Activated naive CD4-positive, alpha-beta T cell treated with anti-CD3 and anti-CD28 coated beads, Interleukin-2, amount 10 ng/mL, durations not matched to agents 7 days and 5 days (primary cell): ENCODE measurements at regions not wholly inside any gene's neighbourhood (a gene's known extent, or its start where the extent isn't known, plus 50 kb on each side); places are given as distances from the start of the nearest gene placed in this dataset.

ENCODE experiments used
- CTCF ChIA-PET: fragments of 350-600 bp; sonication (Branson Sonifier 250); formaldehyde crosslinking; loops from one replicate; lab custom pipeline; 2021; ENCODE audit warnings: antibody characterized with exemption; lab: Charles Lee
- DNase-seq: peaks from one replicate; pipeline ENCODE4 v3.0.0-alpha.2; 2020
- H3K27ac Mint-ChIP-seq: one replicate; pipeline ENCODE4 v1.8.0; 2021; ENCODE audit warnings: mild to moderate bottlenecking, moderate library complexity, mixed read lengths
- H3K27me3 Mint-ChIP-seq: one replicate; pipeline ENCODE4 v1.8.0; 2021; ENCODE audit warnings: mild to moderate bottlenecking, mixed read lengths
- H3K36me3 Mint-ChIP-seq: one replicate; pipeline ENCODE4 v1.8.0; 2021; ENCODE audit warnings: mixed read lengths
- H3K4me1 Mint-ChIP-seq: one replicate; pipeline ENCODE4 v1.8.0; 2021; ENCODE audit warnings: mixed read lengths
- H3K4me3 Mint-ChIP-seq: one replicate; pipeline ENCODE4 v1.8.0; 2021; ENCODE audit warnings: mild to moderate bottlenecking, moderate library complexity, mixed read lengths
- H3K9me3 Mint-ChIP-seq: one replicate; pipeline ENCODE4 v1.8.0; 2021; ENCODE audit warnings: mixed read lengths

DNA sequence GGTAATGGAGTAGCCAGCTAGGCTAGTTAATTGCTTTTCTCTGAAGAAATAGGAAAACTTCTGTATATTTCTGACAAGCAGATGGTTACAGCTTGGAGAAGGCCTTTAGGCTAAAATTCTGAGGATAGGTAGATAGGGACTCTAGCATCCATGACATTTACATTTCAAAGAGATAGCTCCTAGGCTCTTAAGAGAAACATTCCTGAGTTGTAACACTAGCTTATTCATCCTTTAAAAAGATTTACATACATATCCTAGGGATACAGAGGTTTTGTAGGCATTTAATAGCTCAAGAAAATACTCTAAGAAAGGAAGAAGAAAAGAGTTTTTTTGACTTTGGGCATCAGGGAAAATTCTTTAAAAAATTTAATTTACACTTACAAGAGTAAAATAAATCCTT, 130.9 kb upstream of the CCDC179 start:
- Mint-ChIP-seq H3K27me3 (no peaks in the 10 kb centered on the region), H3K27ac (no peak overlapping the region), H3K4me3 (no peak overlapping the region), H3K36me3 (no peaks in the 10 kb centered on the region), H3K9me3 (peaks cover 25% of the 10 kb centered on the region), H3K4me1 (no peaks in the 10 kb centered on the region)
- DNase-seq: no peak
- CTCF ChIA-PET: no interaction called here

DNA sequence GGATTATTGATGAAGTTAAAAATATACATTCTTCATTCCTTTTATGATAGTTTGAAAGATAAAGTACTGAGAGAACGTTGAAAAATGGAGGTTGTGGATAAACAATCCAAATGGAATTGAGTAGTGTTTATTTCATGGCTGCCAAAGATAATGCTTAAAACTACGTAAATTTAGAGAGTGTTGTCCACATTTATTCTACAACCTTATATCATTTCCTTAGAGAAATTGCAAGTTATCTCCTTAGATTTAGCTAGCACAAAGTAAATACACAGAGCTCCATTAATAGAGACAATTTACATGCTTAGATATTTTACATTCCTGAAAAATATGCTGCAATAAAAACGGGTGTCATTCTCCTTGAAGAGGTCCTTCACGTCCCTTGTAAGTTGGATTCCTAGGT, 146.5 kb upstream of the CCDC179 start:
- Mint-ChIP-seq H3K27ac (no peak overlapping the region), H3K4me3 (no peak overlapping the region), H3K36me3 (no peaks in the 10 kb centered on the region), H3K4me1 (no peaks in the 10 kb centered on the region), H3K27me3 (no peaks in the 10 kb centered on the region), H3K9me3 (peaks cover 14% of the 10 kb centered on the region)
- CTCF ChIA-PET: no interaction called here
- no peak for DNase-seq

DNA sequence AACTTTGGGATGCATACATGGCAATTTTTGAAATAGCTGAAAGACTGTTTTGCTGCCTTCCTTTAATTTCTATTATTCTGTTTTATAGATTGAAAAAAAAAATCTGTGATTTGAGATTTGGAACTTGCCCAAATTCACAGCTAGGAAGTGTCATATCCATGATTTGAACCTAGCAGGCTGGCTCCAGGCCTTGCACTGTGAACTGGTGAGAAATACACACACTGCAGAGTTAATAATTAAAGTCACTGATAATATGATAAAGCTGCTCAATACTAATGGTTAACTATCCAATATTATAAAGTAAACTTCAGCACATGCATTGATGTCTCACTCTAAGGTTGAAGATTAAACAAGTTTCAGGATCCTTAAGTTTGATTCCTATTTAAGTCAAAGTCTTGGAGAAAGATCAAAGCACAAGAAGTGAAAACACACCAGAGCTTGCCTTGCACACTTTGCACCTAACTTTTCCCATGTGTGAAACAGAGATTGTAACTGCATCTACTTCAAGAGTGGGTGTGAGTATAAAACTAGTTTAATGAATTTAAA, 150.6 kb upstream of the CCDC179 start:
- CTCF ChIA-PET: no interaction called here
- H3K36me3 Mint-ChIP-seq: no peaks in the 10 kb centered on the region
- no peak for DNase-seq
- no peaks in the 10 kb centered on the region for H3K4me1 Mint-ChIP-seq
- H3K27me3 Mint-ChIP-seq: no peaks in the 10 kb centered on the region
- no peaks in the 10 kb centered on the region for H3K9me3 Mint-ChIP-seq
- no peak overlapping the region for H3K27ac Mint-ChIP-seq
- H3K4me3 Mint-ChIP-seq: no peak overlapping the region

DNA sequence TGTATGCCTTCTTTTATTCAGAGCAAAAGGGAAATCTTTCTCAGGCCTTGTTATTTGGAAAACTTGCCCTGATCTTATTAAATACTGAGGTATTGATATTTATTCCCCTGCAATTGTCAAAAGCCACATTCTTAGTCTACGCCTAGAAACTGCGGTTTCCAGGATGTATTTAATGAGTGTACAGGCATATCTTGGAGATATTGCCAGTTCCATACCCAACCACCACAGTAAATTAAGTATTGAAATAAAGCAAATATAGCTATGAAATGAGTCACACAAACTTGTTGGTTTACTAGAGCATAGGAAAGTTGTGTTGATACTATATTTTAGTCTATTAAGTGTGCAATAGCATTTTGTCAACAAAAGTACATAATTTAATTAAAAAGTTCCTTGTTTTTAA, 152.7 kb upstream of the CCDC179 start:
- Mint-ChIP-seq H3K4me3 (no peak overlapping the region), H3K4me1 (no peaks in the 10 kb centered on the region), H3K9me3 (no peaks in the 10 kb centered on the region), H3K27me3 (no peaks in the 10 kb centered on the region), H3K36me3 (no peaks in the 10 kb centered on the region), H3K27ac (no peak overlapping the region)
- CTCF ChIA-PET: no interaction called here
- no peak for DNase-seq

DNA sequence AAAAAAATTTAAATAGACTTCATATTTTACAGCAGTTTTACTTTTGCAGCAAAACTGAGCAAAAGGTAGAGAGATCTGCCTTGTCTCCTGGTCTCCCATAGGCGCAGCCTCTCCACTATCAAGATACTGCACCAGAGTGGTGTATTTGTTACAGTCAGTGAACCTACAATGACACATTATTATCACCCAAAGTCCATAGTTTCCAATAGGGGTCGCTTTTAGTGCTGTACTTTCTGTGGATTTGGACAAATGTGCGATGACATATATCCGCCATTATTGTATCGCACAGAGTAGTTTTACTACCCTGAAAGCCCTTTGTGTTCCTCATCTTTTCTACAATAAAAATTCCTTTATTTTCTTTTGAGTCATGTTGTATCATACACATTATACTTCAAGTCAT, 153.2 kb upstream of the CCDC179 start:
- CTCF ChIA-PET: no interaction called here
- DNase-seq: no peak
- Mint-ChIP-seq H3K9me3 (no peaks in the 10 kb centered on the region), H3K4me3 (no peak overlapping the region), H3K4me1 (no peaks in the 10 kb centered on the region), H3K27me3 (no peaks in the 10 kb centered on the region), H3K27ac (no peak overlapping the region), H3K36me3 (no peaks in the 10 kb centered on the region)

DNA sequence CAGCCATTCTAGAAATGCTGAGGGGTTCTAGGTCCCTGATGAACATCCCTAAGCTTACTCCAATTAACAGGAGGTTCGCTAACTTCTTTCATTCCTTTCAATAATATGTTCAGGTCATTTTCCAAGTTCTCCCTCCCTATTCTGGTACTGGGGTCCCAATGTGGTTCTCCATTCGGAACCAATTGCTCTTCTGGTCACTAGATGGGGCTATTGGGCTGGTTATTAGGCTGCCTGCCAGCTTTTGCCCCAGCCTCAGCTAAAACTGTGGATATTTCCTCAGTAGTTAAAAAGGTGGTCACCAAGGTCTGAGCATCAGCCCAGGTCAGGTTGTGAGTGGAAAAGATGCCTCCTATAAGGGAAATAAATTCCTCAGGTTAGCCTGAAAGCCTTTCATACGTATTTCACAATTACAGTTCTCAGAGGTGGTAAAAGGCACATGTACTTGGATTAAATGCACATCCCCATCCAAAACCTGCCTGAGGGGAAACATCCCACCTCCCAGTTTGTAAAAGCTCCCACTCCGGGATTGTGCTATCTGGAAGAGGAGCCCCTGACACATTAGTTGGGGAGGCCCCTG, 161.1 kb upstream of the CCDC179 start:
- no peak overlapping the region for H3K27ac Mint-ChIP-seq
- H3K36me3 Mint-ChIP-seq: no peaks in the 10 kb centered on the region
- CTCF ChIA-PET: interaction anchor here (0.8 kb wide), 1 partner anchor 14 kb away, joined by 3 read pairs; no protein-coding TSS in a partner anchor
- H3K4me3 Mint-ChIP-seq: no peak overlapping the region
- H3K27me3 Mint-ChIP-seq: no peaks in the 10 kb centered on the region
- no peak for DNase-seq
- no peaks in the 10 kb centered on the region for H3K9me3 Mint-ChIP-seq
- no peaks in the 10 kb centered on the region for H3K4me1 Mint-ChIP-seq

DNA sequence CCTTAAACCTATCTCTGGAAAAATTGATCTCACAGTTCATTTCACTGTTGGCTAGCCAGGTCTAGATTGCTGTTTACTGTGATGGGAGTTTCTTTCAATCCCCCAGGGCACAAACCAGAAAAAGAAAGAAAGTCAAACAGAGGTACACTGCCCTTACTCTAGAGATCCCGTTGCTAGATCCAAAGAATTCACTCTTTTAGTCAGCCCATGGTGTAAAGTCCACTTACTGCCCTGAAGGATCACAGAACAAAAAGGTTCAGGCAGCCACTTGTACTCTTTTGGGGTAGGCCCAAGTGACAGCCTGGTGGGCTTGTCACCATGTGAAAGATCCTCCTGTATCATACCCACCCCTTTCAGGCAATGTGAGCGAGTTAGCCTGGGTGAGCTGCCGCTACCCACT, 162.6 kb upstream of the CCDC179 start:
- Mint-ChIP-seq H3K27me3 (no peaks in the 10 kb centered on the region), H3K4me3 (no peak overlapping the region), H3K9me3 (no peaks in the 10 kb centered on the region), H3K27ac (no peak overlapping the region), H3K4me1 (no peaks in the 10 kb centered on the region), H3K36me3 (no peaks in the 10 kb centered on the region)
- CTCF ChIA-PET: no interaction called here
- DNase-seq: no peak

DNA sequence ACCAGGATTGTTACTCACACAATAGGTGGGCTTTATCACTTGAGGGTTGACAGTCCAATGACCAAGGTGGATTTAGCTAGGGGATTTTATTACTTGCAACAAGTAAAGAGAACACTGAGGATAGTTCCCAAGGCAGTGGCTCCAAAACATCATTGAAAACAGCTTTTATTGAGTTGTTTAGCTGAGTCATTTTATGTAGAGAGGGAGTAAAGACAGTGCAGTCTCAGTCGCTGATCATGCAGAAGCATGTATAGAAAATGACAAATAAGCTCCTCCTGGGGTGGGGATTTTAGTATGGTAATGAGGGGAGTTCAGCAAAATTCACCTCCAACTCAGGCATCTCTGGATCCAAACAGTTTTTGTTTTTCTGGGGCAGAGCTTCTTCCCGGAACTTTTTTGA, 163.0 kb upstream of the CCDC179 start:
- no peak overlapping the region for H3K4me3 Mint-ChIP-seq
- DNase-seq: no peak
- no peaks in the 10 kb centered on the region for H3K4me1 Mint-ChIP-seq
- H3K27ac Mint-ChIP-seq: no peak overlapping the region
- H3K9me3 Mint-ChIP-seq: no peaks in the 10 kb centered on the region
- H3K27me3 Mint-ChIP-seq: no peaks in the 10 kb centered on the region
- no peaks in the 10 kb centered on the region for H3K36me3 Mint-ChIP-seq
- CTCF ChIA-PET: no interaction called here

DNA sequence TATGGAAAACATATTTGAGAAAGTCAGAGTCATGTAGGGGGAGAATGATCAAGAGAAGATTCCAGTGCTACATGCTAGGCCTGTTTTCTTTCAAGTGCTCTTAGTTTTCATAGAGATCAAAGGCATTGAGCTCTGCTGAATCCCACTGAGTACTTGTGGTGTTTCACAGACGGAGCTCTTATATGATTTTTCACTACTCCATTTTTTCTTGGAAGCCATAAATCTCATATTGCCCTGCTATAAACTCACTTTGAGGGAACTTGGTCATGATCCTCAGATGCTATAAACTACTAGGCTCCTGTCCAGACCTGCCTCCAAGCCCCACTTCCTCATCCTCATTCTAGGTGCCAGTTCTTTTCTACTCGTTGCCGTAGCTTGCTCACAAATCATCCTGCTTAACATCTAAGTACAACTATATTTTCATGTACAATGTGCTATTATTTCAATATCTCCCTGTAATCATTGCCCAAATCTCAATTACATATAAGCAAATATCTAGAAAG, 180.8 kb upstream of the CCDC179 start:
- CTCF ChIA-PET: no interaction called here
- no peaks in the 10 kb centered on the region for H3K9me3 Mint-ChIP-seq

DNA sequence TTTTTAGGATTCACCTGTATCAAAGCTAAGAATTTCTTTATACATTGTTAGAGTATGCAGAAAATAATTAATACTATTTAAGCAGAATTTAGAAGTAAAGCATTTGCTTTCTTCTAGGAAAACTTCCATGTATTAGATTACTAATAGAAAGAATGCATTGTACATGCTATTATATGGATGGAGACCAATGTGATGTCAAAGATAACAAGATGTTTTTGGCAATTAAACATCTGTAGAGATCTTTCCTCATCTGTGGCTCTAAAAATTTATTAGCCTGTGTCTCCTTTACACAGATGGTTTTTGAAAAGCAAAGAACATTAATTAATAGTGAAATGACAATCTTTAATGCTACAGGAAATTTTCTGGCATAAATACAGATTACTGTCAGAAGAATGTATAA, 198.4 kb upstream of the CCDC179 start:
- no peak overlapping the region for H3K4me3 Mint-ChIP-seq
- no peaks in the 10 kb centered on the region for H3K36me3 Mint-ChIP-seq
- H3K27ac Mint-ChIP-seq: no peak overlapping the region
- no peak for DNase-seq
- H3K27me3 Mint-ChIP-seq: no peaks in the 10 kb centered on the region
- CTCF ChIA-PET: no interaction called here
- H3K9me3 Mint-ChIP-seq: no peaks in the 10 kb centered on the region
- no peaks in the 10 kb centered on the region for H3K4me1 Mint-ChIP-seq

More for the DNA sequence above, 180.8 kb upstream of the CCDC179 start:
- Mint-ChIP-seq H3K4me3 (no peak overlapping the region), H3K27ac (no peak overlapping the region), H3K27me3 (no peaks in the 10 kb centered on the region), H3K4me1 (no peaks in the 10 kb centered on the region), H3K36me3 (no peaks in the 10 kb centered on the region)
- no peak for DNase-seq

DNA sequence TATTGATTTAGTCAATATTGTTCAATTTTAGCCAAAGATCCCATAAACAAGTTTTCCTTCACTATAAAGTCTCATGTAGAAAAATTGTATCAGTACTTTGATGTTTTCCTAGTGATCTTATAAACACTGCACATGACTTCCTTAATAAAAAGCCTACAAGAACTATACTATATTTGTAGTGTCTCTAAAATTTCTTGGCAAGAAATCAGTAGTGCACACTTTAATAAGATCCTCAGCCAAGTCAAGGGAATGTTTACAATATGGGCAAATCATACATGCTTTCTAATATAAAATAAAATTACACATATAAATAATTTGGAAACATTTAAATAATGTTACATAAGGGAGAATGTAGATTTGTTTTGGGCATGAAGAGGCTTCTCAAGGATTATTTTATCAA, 203.0 kb upstream of the CCDC179 start:
- CTCF ChIA-PET: no interaction called here
- H3K4me3 Mint-ChIP-seq: no peak overlapping the region
- H3K27me3 Mint-ChIP-seq: no peaks in the 10 kb centered on the region
- H3K9me3 Mint-ChIP-seq: no peaks in the 10 kb centered on the region
- no peak overlapping the region for H3K27ac Mint-ChIP-seq
- DNase-seq: no peak
- no peaks in the 10 kb centered on the region for H3K4me1 Mint-ChIP-seq
- no peaks in the 10 kb centered on the region for H3K36me3 Mint-ChIP-seq

DNA sequence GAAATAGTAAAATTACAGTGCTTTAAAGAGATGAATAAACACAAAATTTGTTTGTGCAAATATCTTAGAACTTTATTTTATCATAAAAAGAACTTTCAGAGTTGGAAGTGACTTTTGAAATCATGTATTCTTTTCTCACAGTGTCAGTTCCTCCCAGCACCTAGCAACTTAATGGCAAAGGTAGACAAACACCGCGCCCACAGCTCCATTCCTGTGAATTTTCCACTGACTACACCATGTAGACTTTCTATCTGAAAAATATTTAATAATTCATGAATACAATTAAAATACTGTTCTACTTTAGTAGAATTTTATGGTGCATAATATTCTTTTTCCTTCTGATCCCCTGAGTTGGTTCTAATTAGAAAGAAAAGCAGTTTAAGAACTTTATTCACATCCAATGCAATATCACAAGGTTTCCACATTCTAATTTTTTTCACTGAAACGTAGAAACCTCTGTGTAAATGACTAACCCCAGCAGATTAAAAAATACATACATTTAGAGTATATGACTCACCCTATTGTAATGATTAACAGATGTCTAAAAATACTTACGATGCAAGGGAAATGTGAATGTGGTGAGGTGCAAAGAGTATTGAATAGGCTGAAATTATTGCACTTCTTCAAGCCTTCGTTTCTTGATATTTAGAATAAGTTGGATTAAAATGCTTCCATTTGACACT, 218.2 kb upstream of the CCDC179 start:
- Mint-ChIP-seq H3K4me1 (no peaks in the 10 kb centered on the region), H3K4me3 (no peak overlapping the region), H3K27ac (no peak overlapping the region), H3K36me3 (no peaks in the 10 kb centered on the region), H3K27me3 (no peaks in the 10 kb centered on the region), H3K9me3 (no peaks in the 10 kb centered on the region)
- CTCF ChIA-PET: interaction anchor here (0.6 kb wide), 1 partner anchor 202 kb away, joined by 3 read pairs; no protein-coding TSS in a partner anchor
- no peak for DNase-seq

DNA sequence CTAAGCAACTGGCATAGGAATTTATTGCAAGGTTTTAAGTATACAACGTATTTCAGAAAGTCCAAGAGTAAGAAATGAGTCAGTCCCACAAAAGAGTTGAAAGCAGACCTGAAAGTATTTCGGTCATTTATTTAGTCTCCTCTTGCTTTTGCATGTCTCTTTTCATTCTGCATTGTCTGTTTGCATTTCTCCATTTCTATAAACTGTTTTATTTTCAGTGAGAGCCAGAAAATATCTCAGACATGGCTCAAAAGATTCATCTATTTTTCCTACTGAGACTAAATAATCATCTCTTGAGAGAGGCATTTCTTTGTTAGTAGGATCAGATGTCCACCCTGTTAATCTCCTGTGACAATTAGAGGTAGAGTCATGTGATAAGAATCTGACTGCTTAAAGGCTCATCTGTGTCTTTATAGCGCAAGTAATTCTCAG, 219.1 kb upstream of the CCDC179 start:
- CTCF ChIA-PET: no interaction called here

DNA sequence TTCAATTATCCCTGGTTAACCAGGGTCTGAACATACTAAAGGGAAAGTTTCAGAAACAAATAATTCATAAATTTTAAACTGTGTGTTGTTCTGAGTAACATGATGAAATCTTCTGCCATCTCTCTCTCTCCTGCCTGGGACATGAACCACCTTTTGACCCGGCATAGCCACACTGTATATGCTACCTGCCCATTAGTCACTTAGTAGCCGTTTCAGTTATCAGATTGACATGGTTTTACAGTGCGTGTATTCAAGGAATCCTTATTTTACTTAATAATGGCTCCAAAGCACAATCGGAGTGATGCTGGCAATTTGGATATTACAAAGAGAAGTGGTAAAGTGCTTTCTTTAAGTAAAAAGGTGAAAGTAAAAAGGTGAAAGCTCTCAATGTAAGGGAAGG, 227.1 kb upstream of the CCDC179 start:
- CTCF ChIA-PET: no interaction called here
- Mint-ChIP-seq H3K9me3 (no peaks in the 10 kb centered on the region), H3K4me1 (no peaks in the 10 kb centered on the region), H3K36me3 (no peaks in the 10 kb centered on the region), H3K27ac (no peak overlapping the region), H3K4me3 (no peak overlapping the region), H3K27me3 (no peaks in the 10 kb centered on the region)
- no peak for DNase-seq

More for the DNA sequence above, 219.1 kb upstream of the CCDC179 start:
- Mint-ChIP-seq H3K4me1 (no peaks in the 10 kb centered on the region), H3K9me3 (no peaks in the 10 kb centered on the region), H3K27ac (no peak overlapping the region), H3K27me3 (no peaks in the 10 kb centered on the region), H3K4me3 (no peak overlapping the region), H3K36me3 (no peaks in the 10 kb centered on the region)
- no peak for DNase-seq

DNA sequence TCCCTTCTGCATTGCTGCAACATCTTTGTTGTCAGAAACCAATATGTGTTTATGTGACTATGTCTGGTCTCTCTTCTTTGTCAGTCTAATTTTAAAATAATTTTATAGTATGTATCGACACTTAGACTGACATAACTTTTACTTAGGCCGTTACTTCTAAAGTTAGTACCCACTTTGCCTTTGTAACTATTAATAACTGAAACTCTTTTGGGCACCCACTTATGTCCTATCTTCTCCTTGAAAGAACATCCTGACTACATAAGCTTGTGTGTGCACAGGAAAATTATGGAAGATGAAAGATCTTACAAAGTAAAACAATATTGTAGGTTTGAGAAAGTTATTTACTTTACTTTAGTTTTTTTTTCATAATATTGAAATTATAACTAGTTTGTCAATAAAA, 230.4 kb upstream of the CCDC179 start:
- no peak for DNase-seq
- no peaks in the 10 kb centered on the region for H3K9me3 Mint-ChIP-seq
- H3K4me3 Mint-ChIP-seq: no peak overlapping the region
- no peaks in the 10 kb centered on the region for H3K36me3 Mint-ChIP-seq
- H3K4me1 Mint-ChIP-seq: no peaks in the 10 kb centered on the region
- H3K27me3 Mint-ChIP-seq: no peaks in the 10 kb centered on the region
- CTCF ChIA-PET: no interaction called here
- H3K27ac Mint-ChIP-seq: no peak overlapping the region
